GM21367 (cell line): ENCODE measurements at regions not wholly inside any gene's neighbourhood (a gene's known extent, or its start where the extent isn't known, plus 50 kb on each side); places are given as distances from the start of the nearest gene placed in this dataset.

Experiments
- ATAC-seq: cut with Tn5 transposase; IDR thresholded peaks from one replicate; pipeline ENCODE4 v1.9.1; 2021; ENCODE audit not compliant: unreplicated experiment

- no peak for ATAC-seq
Observed at GRCh38 chr4:18840481-18840880, 818.9 kb upstream of the LCORL start.

- ATAC-seq = no peak
Observed at GRCh38 chr4:18816228-18816895, 794.8 kb upstream of the LCORL start.

- ATAC-seq = no peak
Observed at GRCh38 chr4:18815779-18816173, 794.2 kb upstream of the LCORL start.

- ATAC-seq = no peak
Observed at GRCh38 chr4:18815081-18815778, 793.7 kb upstream of the LCORL start.

- ATAC-seq = no peak
Observed at GRCh38 chr4:18813771-18814170, 792.2 kb upstream of the LCORL start.

GRCh38 chr4:18813055-18813454 is 791.5 kb upstream of the LCORL start:
- no peak for ATAC-seq

- ATAC-seq = no peak
Observed at GRCh38 chr4:18803781-18804180, 782.2 kb upstream of the LCORL start.

- no peak for ATAC-seq
Observed at GRCh38 chr4:18798123-18798522, 776.6 kb upstream of the LCORL start.

GRCh38 chr4:18795794-18796193 is 774.2 kb upstream of the LCORL start:
- no peak for ATAC-seq

- ATAC-seq = no peak
Observed at GRCh38 chr4:18777190-18777930, 755.8 kb upstream of the LCORL start.

- no peak for ATAC-seq
Observed at GRCh38 chr4:18767921-18768320, 746.4 kb upstream of the LCORL start.

- no peak for ATAC-seq
Observed at GRCh38 chr4:18756671-18757070, 735.1 kb upstream of the LCORL start.

- no peak for ATAC-seq
Observed at GRCh38 chr4:18754180-18754579, 732.6 kb upstream of the LCORL start.

GRCh38 chr4:18751083-18751482 is 729.5 kb upstream of the LCORL start:
- ATAC-seq = no peak

GRCh38 chr4:18749391-18749790 is 727.8 kb upstream of the LCORL start:
- no peak for ATAC-seq

GRCh38 chr4:18736551-18736950 is 715.0 kb upstream of the LCORL start:
- ATAC-seq = no peak

GRCh38 chr4:18735740-18736268 is 714.2 kb upstream of the LCORL start:
- ATAC-seq = no peak

- ATAC-seq = no peak
Observed at GRCh38 chr4:18734405-18734804, 712.9 kb upstream of the LCORL start.

- no peak for ATAC-seq
Observed at GRCh38 chr4:18733961-18734360, 712.4 kb upstream of the LCORL start.

GRCh38 chr4:18722748-18723191 is 701.2 kb upstream of the LCORL start:
- no peak for ATAC-seq

- no peak for ATAC-seq
Observed at GRCh38 chr4:18698119-18698883, 676.7 kb upstream of the LCORL start.
